BLaER1 treated with 17β-estradiol and CSF1 and Interleukin-3, amounts not matched to agents 10 nM and 100 nM (cell line): ENCODE measurements at regions not wholly inside any gene's neighbourhood (a gene's known extent, or its start where the extent isn't known, plus 50 kb on each side); places are given as distances from the start of the nearest gene placed in this dataset.

Source experiments
- H3K27ac ChIP-seq, 11 experiments: shearing (Covaris generic); formaldehyde crosslinking; 2 replicates each; pipeline ENCODE4 v1.8.1; 2022
- H3K27me3 ChIP-seq, 11 experiments: shearing (Covaris generic); formaldehyde crosslinking; 2 replicates each; pipeline ENCODE4 v1.8.1; 2022
- H3K36me3 ChIP-seq, 11 experiments: shearing (Covaris generic); formaldehyde crosslinking; 2 replicates each; pipeline ENCODE4 v1.8.1; 2022
- H3K4me1 ChIP-seq, 10 experiments: shearing (Covaris generic); formaldehyde crosslinking; 2 replicates each; pipeline ENCODE4 v1.8.1; 2022
- H3K4me2 ChIP-seq, 11 experiments: shearing (Covaris generic); formaldehyde crosslinking; 2 replicates each; pipeline ENCODE4 v1.8.1; 2022
- H3K4me3 ChIP-seq, 10 experiments: shearing (Covaris generic); formaldehyde crosslinking; 2 replicates each; pipeline ENCODE4 v1.8.1; 2022
- H3K9ac ChIP-seq, 11 experiments: shearing (Covaris generic); formaldehyde crosslinking; 2 replicates each; pipeline ENCODE4 v1.8.1; 2022
- H3K9me3 ChIP-seq, 11 experiments: shearing (Covaris generic); formaldehyde crosslinking; replicated peaks in 1 of 11; 2 replicates each; pipeline ENCODE4 v1.8.1; 2022
- H4K20me1 ChIP-seq, 11 experiments: shearing (Covaris generic); formaldehyde crosslinking; 2 replicates each; pipeline ENCODE4 v1.8.1; 2022
- Cebpa-rat ChIP-seq, 11 experiments: shearing (Covaris generic); IDR thresholded peaks; 2 replicates each; pipeline ENCODE4 v1.8.1; 2022

- no peaks in the 10 kb centered on the region for H3K4me1 ChIP-seq
Observed at GRCh38 chrX:14398725-14399124, 130.6 kb upstream of the GLRA2 start.

DNA sequence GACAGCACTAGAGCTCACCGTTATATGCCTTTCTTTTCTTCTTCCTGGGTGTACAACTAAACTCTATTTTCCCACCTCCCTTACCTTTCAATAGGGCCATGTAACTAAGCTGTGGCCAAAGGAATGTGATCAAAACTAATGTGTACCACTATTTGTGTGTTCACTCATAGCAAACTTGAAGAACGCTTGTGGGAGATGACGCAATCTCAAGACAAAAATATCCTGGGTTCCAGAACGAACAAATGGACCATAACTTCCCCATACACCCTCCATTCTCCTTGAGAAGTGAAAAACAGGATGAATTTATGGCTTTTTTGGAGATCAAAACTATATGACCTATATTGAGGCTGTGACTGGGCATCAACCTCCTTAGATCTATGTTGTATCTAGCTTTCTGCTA lies 139.7 kb upstream of the GLRA2 start:
- H3K9ac ChIP-seq, result no peak overlapping the region
- peaks cover 0 to 9% (median 2%) of the 10 kb centered on the region in 10 experiments; a peak in 4 of 20 replicates for H3K4me1 ChIP-seq
- H3K4me3 ChIP-seq, result no peak overlapping the region
- 0 out of 22 replicates have a peak, but pooled peaks cover 0 to 2% (median 0%) of the 10 kb centered on the region in 11 experiments for H4K20me1 ChIP-seq
- no peak overlapping the region for H3K27ac ChIP-seq
- H3K27me3 ChIP-seq, result peaks cover 52 to 67% (median 64%) of the 10 kb centered on the region in 11 experiments; a peak in 21 of 22 replicates
- no peaks in the 10 kb centered on the region for H3K36me3 ChIP-seq
- peaks cover 0 to 5% (median 0%) of the 10 kb centered on the region in 11 experiments; a peak in 4 of 22 replicates for H3K9me3 ChIP-seq
- H3K4me2 ChIP-seq, result peak overlapping the region in 5 of 11 experiments; percentile 2 to 44 (median 5); a peak in 3 of 22 replicates
- peak in 4 of 11 experiments; percentile 27 to 63 (median 44); a peak in 6 of 22 replicates for TF ChIP-seq Cebpa-rat (IDR thresholded peaks at IDR 0.05)

More at GRCh38 chrX:14398725-14399124, 130.6 kb upstream of the GLRA2 start:
- Histone ChIP-seq H3K4me3 (no peak overlapping the region), H3K36me3 (no peaks in the 10 kb centered on the region), H3K9ac (no peak overlapping the region), H3K4me2 (no peak overlapping the region), H3K27ac (no peak overlapping the region), H3K27me3 (peaks cover 8 to 42% (median 33%) of the 10 kb centered on the region in 11 experiments; a peak in 20 of 22 replicates), H3K9me3 (peaks cover 0 to 10% (median 4%) of the 10 kb centered on the region in 11 experiments; a peak in 10 of 22 replicates), H4K20me1 (no peaks in the 10 kb centered on the region)
- no peak for TF ChIP-seq Cebpa-rat (IDR thresholded peaks at IDR 0.05)

GRCh38 chrX:14386981-14387380 lies 142.4 kb upstream of the GLRA2 start:
- Histone ChIP-seq H3K4me2 (no peak overlapping the region), H3K4me1 (peaks cover 0 to 9% (median 2%) of the 10 kb centered on the region in 10 experiments; a peak in 4 of 20 replicates), H3K4me3 (no peak overlapping the region), H4K20me1 (0 out of 22 replicates have a peak, but pooled peaks cover 0 to 9% (median 0%) of the 10 kb centered on the region in 11 experiments), H3K36me3 (no peaks in the 10 kb centered on the region), H3K9ac (no peak overlapping the region), H3K27ac (no peak overlapping the region), H3K9me3 (no peaks in the 10 kb centered on the region), H3K27me3 (peaks cover 69 to 94% (median 90%) of the 10 kb centered on the region in 11 experiments)
- no peak for TF ChIP-seq Cebpa-rat (IDR thresholded peaks at IDR 0.05)

- Histone ChIP-seq H3K4me1 (no peaks in the 10 kb centered on the region), H4K20me1 (0 out of 22 replicates have a peak, but pooled peaks cover 0 to 9% (median 0%) of the 10 kb centered on the region in 11 experiments), H3K4me3 (no peak overlapping the region), H3K4me2 (no peak overlapping the region), H3K9me3 (no peaks in the 10 kb centered on the region), H3K36me3 (no peaks in the 10 kb centered on the region), H3K27me3 (peaks cover 46 to 96% (median 84%) of the 10 kb centered on the region in 11 experiments), H3K9ac (no peak overlapping the region), H3K27ac (no peak overlapping the region)
- TF ChIP-seq Cebpa-rat (IDR thresholded peaks at IDR 0.05), result no peak
Observed at GRCh38 chrX:14380044-14380443, 149.3 kb upstream of the GLRA2 start.

- H3K27ac ChIP-seq, result no peak overlapping the region
- 0 out of 22 replicates have a peak, but pooled peaks cover 0 to 5% (median 0%) of the 10 kb centered on the region in 11 experiments for H4K20me1 ChIP-seq
- no peak overlapping the region for H3K9ac ChIP-seq
- H3K4me1 ChIP-seq, result no peaks in the 10 kb centered on the region
- H3K4me3 ChIP-seq, result no peak overlapping the region
- H3K36me3 ChIP-seq, result no peaks in the 10 kb centered on the region
- peaks cover 29 to 78% (median 63%) of the 10 kb centered on the region in 11 experiments for H3K27me3 ChIP-seq
- peaks cover 0 to 2% (median 0%) of the 10 kb centered on the region in 11 experiments; a peak in 2 of 22 replicates for H3K9me3 ChIP-seq
- TF ChIP-seq Cebpa-rat (IDR thresholded peaks at IDR 0.05), result no peak
- no peak overlapping the region for H3K4me2 ChIP-seq
Observed at GRCh38 chrX:14377427-14377826, 151.9 kb upstream of the GLRA2 start.

GRCh38 chrX:14363728-14364127 lies 165.6 kb upstream of the GLRA2 start:
- H3K36me3 ChIP-seq, result no peaks in the 10 kb centered on the region
- H3K4me3 ChIP-seq, result no peak overlapping the region
- H3K27ac ChIP-seq, result no peak overlapping the region
- no peak for TF ChIP-seq Cebpa-rat (IDR thresholded peaks at IDR 0.05)
- no peaks in the 10 kb centered on the region for H3K4me1 ChIP-seq
- H3K9me3 ChIP-seq, result no peaks in the 10 kb centered on the region
- H3K27me3 ChIP-seq, result peaks cover 42 to 94% (median 82%) of the 10 kb centered on the region in 11 experiments; a peak in 21 of 22 replicates
- no peak overlapping the region for H3K9ac ChIP-seq
- no peak overlapping the region for H3K4me2 ChIP-seq
- H4K20me1 ChIP-seq, result no peaks in the 10 kb centered on the region

DNA sequence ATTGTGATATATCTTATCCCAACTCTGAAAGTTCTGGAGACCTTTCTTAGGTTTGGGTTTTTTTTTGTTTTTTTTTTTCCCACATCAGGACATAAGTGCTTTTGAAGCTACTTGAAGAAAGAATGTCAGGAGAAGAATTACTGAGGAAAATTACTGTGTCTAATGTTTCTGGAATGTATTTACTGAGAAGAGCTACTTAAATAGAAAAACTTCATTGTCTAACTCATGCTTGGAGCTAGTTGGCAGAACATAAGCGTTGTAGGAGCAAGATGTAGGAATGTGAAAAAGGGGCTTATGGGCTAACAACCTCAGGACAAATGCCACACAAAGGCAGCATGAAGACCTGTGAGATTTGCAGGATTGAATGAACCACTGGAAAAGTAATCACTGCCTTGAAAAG lies 166.6 kb upstream of the GLRA2 start:
- no peak for TF ChIP-seq Cebpa-rat (IDR thresholded peaks at IDR 0.05)
- H3K36me3 ChIP-seq, result no peaks in the 10 kb centered on the region
- H3K27me3 ChIP-seq, result peaks cover 51 to 94% (median 90%) of the 10 kb centered on the region in 11 experiments
- no peak overlapping the region for H3K9ac ChIP-seq
- H3K4me1 ChIP-seq, result no peaks in the 10 kb centered on the region
- H3K27ac ChIP-seq, result no peak overlapping the region
- H3K4me3 ChIP-seq, result no peak overlapping the region
- H4K20me1 ChIP-seq, result no peaks in the 10 kb centered on the region
- H3K4me2 ChIP-seq, result no peak overlapping the region
- no peaks in the 10 kb centered on the region for H3K9me3 ChIP-seq

GRCh38 chrX:14361435-14361834 lies 167.9 kb upstream of the GLRA2 start:
- no peaks in the 10 kb centered on the region for H3K9me3 ChIP-seq
- H3K4me1 ChIP-seq, result peaks cover 0 to 3% (median 0%) of the 10 kb centered on the region in 10 experiments; a peak in 4 of 20 replicates
- no peak for TF ChIP-seq Cebpa-rat (IDR thresholded peaks at IDR 0.05)
- H3K27me3 ChIP-seq, result peaks cover 60 to 96% (median 94%) of the 10 kb centered on the region in 11 experiments
- no peak overlapping the region for H3K4me2 ChIP-seq
- H4K20me1 ChIP-seq, result no peaks in the 10 kb centered on the region
- H3K36me3 ChIP-seq, result no peaks in the 10 kb centered on the region
- H3K4me3 ChIP-seq, result no peak overlapping the region
- no peak overlapping the region for H3K9ac ChIP-seq
- H3K27ac ChIP-seq, result no peak overlapping the region

GRCh38 chrX:14359727-14360126 lies 169.6 kb upstream of the GLRA2 start:
- no peaks in the 10 kb centered on the region for H3K9me3 ChIP-seq
- H3K4me2 ChIP-seq, result no peak overlapping the region
- H3K9ac ChIP-seq, result no peak overlapping the region
- H3K27me3 ChIP-seq, result peaks cover 70 to 100% (median 97%) of the 10 kb centered on the region in 11 experiments
- H3K4me1 ChIP-seq, result peaks cover 0 to 20% (median 0%) of the 10 kb centered on the region in 10 experiments; a peak in 6 of 20 replicates
- no peak overlapping the region for H3K4me3 ChIP-seq
- H3K36me3 ChIP-seq, result no peaks in the 10 kb centered on the region
- no peaks in the 10 kb centered on the region for H4K20me1 ChIP-seq
- TF ChIP-seq Cebpa-rat (IDR thresholded peaks at IDR 0.05), result no peak
- H3K27ac ChIP-seq, result no peak overlapping the region

DNA sequence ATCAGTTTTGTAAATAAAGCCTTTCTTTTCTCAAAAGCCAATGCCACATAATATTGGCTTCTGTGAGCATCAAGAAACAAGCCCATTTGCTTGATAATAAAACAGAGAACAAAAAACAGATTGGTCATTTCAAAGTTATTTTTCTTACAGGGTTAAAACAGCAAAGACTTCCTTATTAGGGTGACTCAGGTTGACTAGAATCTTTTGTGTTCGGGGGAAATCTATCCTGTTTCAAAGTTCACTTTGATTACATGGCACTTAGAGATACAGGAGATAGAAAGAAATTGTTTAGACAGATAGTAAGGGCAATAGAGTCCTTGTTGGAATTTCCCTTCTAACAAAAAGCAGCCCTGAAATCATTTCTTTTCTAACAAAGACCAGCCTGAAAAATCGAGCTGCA lies 170.0 kb upstream of the GLRA2 start:
- Histone ChIP-seq H3K4me3 (no peak overlapping the region), H3K9ac (no peak overlapping the region), H3K36me3 (no peaks in the 10 kb centered on the region), H3K4me1 (peaks cover 0 to 24% (median 0%) of the 10 kb centered on the region in 10 experiments; a peak in 6 of 20 replicates), H3K27ac (no peak overlapping the region), H3K4me2 (no peak overlapping the region), H4K20me1 (no peaks in the 10 kb centered on the region), H3K9me3 (peaks cover 0 to under 1% (median 0%) of the 10 kb centered on the region in 11 experiments; a peak in 1 of 22 replicates), H3K27me3 (peaks cover 71 to 100% (median 97%) of the 10 kb centered on the region in 11 experiments)
- TF ChIP-seq Cebpa-rat (IDR thresholded peaks at IDR 0.05), result no peak
